ENCODE measurements at regions not wholly inside any gene's neighbourhood (a gene's known extent, or its start where the extent isn't known, plus 50 kb on each side); places are given as distances from the start of the nearest gene placed in this dataset.
"Not testable (repeated sequence)": the region's sequence is repeated elsewhere in the genome, so short reads cannot be mapped to it uniquely, and the experiment has no call there.

GRCh38 chr1:99062192-99062591 lies 57.5 kb upstream of the PLPPR5 start:
- no peak for DNase-seq (ENCODE audit: low read depth in 4 of 4, low spot score in 1 of 4)

GRCh38 chr1:99069146-99069545 lies 64.5 kb upstream of the PLPPR5 start:
- DNase-seq (ENCODE audit: low read depth in 4 of 4, low spot score in 1 of 4), result no peak

- DNase-seq (ENCODE audit: low read depth in 4 of 4, low spot score in 1 of 4), result not testable (repeated sequence)
These were observed 73.9 kb upstream of the PLPPR5 start for GRCh38 chr1:99078529-99078928.

GRCh38 chr1:99082366-99082765 lies 77.7 kb upstream of the PLPPR5 start:
- no peak for DNase-seq (ENCODE audit: low read depth in 4 of 4, low spot score in 1 of 4)

- no peak for DNase-seq (ENCODE audit: low read depth in 4 of 4, low spot score in 1 of 4)
These were observed 78.7 kb upstream of the PLPPR5 start for GRCh38 chr1:99083338-99083737.

GRCh38 chr1:99084562-99084961 lies 79.9 kb upstream of the PLPPR5 start:
- no peak for DNase-seq (ENCODE audit: low read depth in 4 of 4, low spot score in 1 of 4)

GRCh38 chr1:99086057-99086456 lies 81.4 kb upstream of the PLPPR5 start:
- no peak for DNase-seq (ENCODE audit: low read depth in 4 of 4, low spot score in 1 of 4)

- DNase-seq (ENCODE audit: low read depth in 4 of 4, low spot score in 1 of 4), result no peak
These were observed 93.9 kb upstream of the PLPPR5 start for GRCh38 chr1:99098589-99098988.

GRCh38 chr1:99106274-99106673 lies 101.6 kb upstream of the PLPPR5 start:
- DNase-seq (ENCODE audit: low read depth in 4 of 4, low spot score in 1 of 4), result no peak

- no peak for DNase-seq (ENCODE audit: low read depth in 4 of 4, low spot score in 1 of 4)
These were observed 103.0 kb upstream of the PLPPR5 start for GRCh38 chr1:99107680-99108079.

GRCh38 chr1:99110140-99111041 lies 105.7 kb upstream of the PLPPR5 start:
- DNase-seq (ENCODE audit: low read depth in 4 of 4, low spot score in 1 of 4), result no peak

GRCh38 chr1:99115231-99115630 lies 110.6 kb upstream of the PLPPR5 start:
- no peak for DNase-seq (ENCODE audit: low read depth in 4 of 4, low spot score in 1 of 4)

GRCh38 chr1:99119188-99119587 lies 114.5 kb upstream of the PLPPR5 start:
- no peak for DNase-seq (ENCODE audit: low read depth in 4 of 4, low spot score in 1 of 4)

- DNase-seq (ENCODE audit: low read depth in 4 of 4, low spot score in 1 of 4), result no peak
These were observed 117.4 kb upstream of the PLPPR5 start for GRCh38 chr1:99122039-99122438.

GRCh38 chr1:99123936-99124335 lies 119.3 kb upstream of the PLPPR5 start:
- DNase-seq (ENCODE audit: low read depth in 4 of 4, low spot score in 1 of 4), result no peak

GRCh38 chr1:99131546-99131945 lies 126.9 kb upstream of the PLPPR5 start:
- no peak for DNase-seq (ENCODE audit: low read depth in 4 of 4, low spot score in 1 of 4)

- no peak for DNase-seq (ENCODE audit: low read depth in 4 of 4, low spot score in 1 of 4)
These were observed 129.3 kb upstream of the PLPPR5 start for GRCh38 chr1:99133756-99134500.

GRCh38 chr1:99137554-99138206 lies 126.6 kb upstream of the PLPPR4 start:
- no peak for DNase-seq (ENCODE audit: low read depth in 4 of 4, low spot score in 1 of 4)

GRCh38 chr1:99139876-99140275 lies 124.4 kb upstream of the PLPPR4 start:
- no peak for DNase-seq (ENCODE audit: low read depth in 4 of 4, low spot score in 1 of 4)

- DNase-seq (ENCODE audit: low read depth in 4 of 4, low spot score in 1 of 4), result no peak
These were observed 118.0 kb upstream of the PLPPR4 start for GRCh38 chr1:99146129-99146848.

GRCh38 chr1:99149952-99150351 lies 114.3 kb upstream of the PLPPR4 start:
- DNase-seq (ENCODE audit: low read depth in 4 of 4, low spot score in 1 of 4), result no peak
